GM23338 (cell line): ENCODE measurements at regions not wholly inside any gene's neighbourhood (a gene's known extent, or its start where the extent isn't known, plus 50 kb on each side); places are given as distances from the start of the nearest gene placed in this dataset.

ENCODE experiments used
- ATAC-seq: fragments of 200-7000 bp; cut with Tn5 transposase; 3 replicates; pipeline ENCODE4 v1.9.1; 2020
- DNase-seq: peaks from one replicate; pipeline ENCODE4 v3.0.0-alpha.2; 2015; ENCODE audit warnings: low spot score
- H2AFZ ChIP-seq: fragments of 200-600 bp; sonication (generic); 2 replicates; pipeline ENCODE4 v1.8.0; 2016; ENCODE audit warnings: antibody characterized with exemption, mild to moderate bottlenecking, moderate library complexity
- H3F3A ChIP-seq: fragments of 200-600 bp; sonication (generic); replicated peaks from 2 replicates; pipeline ENCODE4 v1.8.0; 2017; ENCODE audit warnings: antibody characterized with exemption, mixed run types, low read depth
- H3K27ac ChIP-seq: fragments of 200-600 bp; sonication (generic); 2 replicates; pipeline ENCODE4 v1.6.1; 2016; ENCODE audit warnings: low read depth
- H3K27me3 ChIP-seq: fragments of 200-600 bp; sonication (generic); 2 replicates; pipeline ENCODE4 v1.8.0; 2016; ENCODE audit warnings: mild to moderate bottlenecking, mixed run types, moderate library complexity; ENCODE audit not compliant: insufficient read depth
- H3K36me3 ChIP-seq: fragments of 200-600 bp; sonication (generic); 2 replicates; pipeline ENCODE4 v1.8.0; 2016; ENCODE audit warnings: mild to moderate bottlenecking; ENCODE audit not compliant: insufficient read depth
- H3K4me1 ChIP-seq: fragments of 200-600 bp; sonication (generic); 2 replicates; pipeline ENCODE4 v1.8.0; 2016; ENCODE audit warnings: mild to moderate bottlenecking, moderate library complexity; ENCODE audit not compliant: insufficient read depth
- H3K4me2 ChIP-seq: fragments of 200-600 bp; sonication (generic); 2 replicates; pipeline ENCODE4 v1.7.1; 2017; ENCODE audit warnings: mixed run types
- H3K4me3 ChIP-seq: fragments of 200-600 bp; sonication (generic); 2 replicates; pipeline ENCODE4 v1.6.1; 2016; ENCODE audit warnings: mixed run types
- H3K79me2 ChIP-seq: fragments of 200-600 bp; sonication (generic); replicated peaks from 2 replicates; pipeline ENCODE4 v1.8.0; 2017; ENCODE audit warnings: mild to moderate bottlenecking; ENCODE audit not compliant: insufficient read depth
- H3K9me2 ChIP-seq: fragments of 200-600 bp; sonication (generic); 2 replicates; pipeline ENCODE4 v1.8.0; 2017; ENCODE audit not compliant: insufficient read depth
- H4K20me1 ChIP-seq: fragments of 200-600 bp; sonication (generic); replicated peaks from 2 replicates; pipeline ENCODE4 v1.8.0; 2017; ENCODE audit warnings: mild to moderate bottlenecking; ENCODE audit not compliant: insufficient read depth
- H3K27ac Mint-ChIP-seq: 2 replicates; pipeline ENCODE4 v1.8.0; 2020; ENCODE audit warnings: inconsistent platforms, mild to moderate bottlenecking, moderate library complexity, mixed read lengths
- H3K27me3 Mint-ChIP-seq: 3 replicates; pipeline ENCODE4 v1.8.0; 2022; ENCODE audit warnings: low read depth, mild to moderate bottlenecking, moderate library complexity, mixed read lengths, inconsistent platforms; ENCODE audit not compliant: insufficient read depth, poor library complexity
- H3K36me3 Mint-ChIP-seq: 3 replicates; pipeline ENCODE4 v1.8.0; 2021; ENCODE audit warnings: low read depth, mild to moderate bottlenecking, inconsistent platforms, moderate library complexity, mixed read lengths
- H3K4me1 Mint-ChIP-seq: 3 replicates; pipeline ENCODE4 v1.8.0; 2020; ENCODE audit warnings: mild to moderate bottlenecking, inconsistent platforms, mixed read lengths
- H3K4me3 Mint-ChIP-seq: 3 replicates; pipeline ENCODE4 v1.8.0; 2021; ENCODE audit warnings: moderate library complexity, mild to moderate bottlenecking, inconsistent platforms, mixed read lengths
- H3K9me3 Mint-ChIP-seq: 3 replicates; pipeline ENCODE4 v1.8.0; 2020; ENCODE audit warnings: moderate library complexity, mild to moderate bottlenecking, inconsistent platforms, mixed read lengths
- CREB1 ChIP-seq: fragments of 250-450 bp; sonication (Bioruptor Pico); IDR thresholded peaks from 2 replicates; pipeline ENCODE4 v1.5.0; 2020; ENCODE audit warnings: low read depth, mild to moderate bottlenecking, moderate library complexity
- EZH2 ChIP-seq: fragments of 200-600 bp; sonication (generic); IDR thresholded peaks from one replicate; pipeline ENCODE4 v1.8.0; 2017; ENCODE audit warnings: antibody characterized with exemption, mild to moderate bottlenecking, low read depth; ENCODE audit not compliant: unreplicated experiment
- JUNB ChIP-seq: IDR thresholded peaks from one replicate; pipeline ENCODE4 v1.6.1; 2016; ENCODE audit warnings: antibody characterized with exemption; ENCODE audit not compliant: unreplicated experiment
- NANOG ChIP-seq: IDR thresholded peaks from 2 replicates; pipeline ENCODE4 v1.6.1; 2016; ENCODE audit warnings: antibody characterized with exemption, borderline replicate concordance
- POLR2AphosphoS5 ChIP-seq: IDR thresholded peaks from 2 replicates; pipeline ENCODE4 v1.6.1; 2016; ENCODE audit warnings: antibody characterized with exemption, low read depth
- STAT1 ChIP-seq: IDR thresholded peaks from one replicate; pipeline ENCODE4 v1.6.1; 2016; ENCODE audit warnings: antibody characterized with exemption; ENCODE audit not compliant: unreplicated experiment
- ZNF114 ChIP-seq: fragments of 250-450 bp; sonication (Bioruptor Pico); IDR thresholded peaks from 2 replicates; pipeline ENCODE4 v1.5.0; 2020; ENCODE audit warnings: mild to moderate bottlenecking, moderate library complexity
- ZNF462 ChIP-seq: fragments of 250-450 bp; sonication (Bioruptor Pico); IDR thresholded peaks from 2 replicates; pipeline ENCODE4 v1.5.0; 2020; ENCODE audit warnings: mild to moderate bottlenecking, moderate library complexity

- TF ChIP-seq ZNF462 (CRISPR knock-in tag) (no peak), EZH2 (no peak), NANOG (no peak), ZNF114 (no peak), POLR2AphosphoS5 (no peak)
Measured at GRCh38 chr4:167826281-167826680, 266.1 kb upstream of the ANXA10 start (continued).

GRCh38 chr4:167831855-167832254 is 260.5 kb upstream of the ANXA10 start:
- Histone ChIP-seq H2AFZ (no peak overlapping the region), H3K27me3 (no peaks in the 10 kb centered on the region), H3K36me3 (no peaks in the 10 kb centered on the region), H3F3A (no peaks in the 10 kb centered on the region), H3K4me3 (no peak overlapping the region), H3K27ac (no peak overlapping the region), H4K20me1 (no peaks in the 10 kb centered on the region), H3K79me2 (no peaks in the 10 kb centered on the region), H3K4me2 (no peak overlapping the region), H3K9me2 (no peaks in the 10 kb centered on the region), H3K4me1 (no peaks in the 10 kb centered on the region)
- Mint-ChIP-seq H3K4me1 (peaks cover 10% of the 10 kb centered on the region; the same call in 2 of the 3 replicates), H3K36me3 (no peaks in the 10 kb centered on the region), H3K27ac (no peak overlapping the region), H3K27me3 (no peaks in the 10 kb centered on the region), H3K9me3 (no peaks in the 10 kb centered on the region), H3K4me3 (no peak overlapping the region)
- no peak for ATAC-seq
- no peak for DNase-seq
- TF ChIP-seq JUNB (no peak), ZNF462 (CRISPR knock-in tag) (no peak), STAT1 (no peak), CREB1 (no peak), NANOG (no peak), POLR2AphosphoS5 (no peak), EZH2 (no peak)
